RPMI7951 (cell line): ENCODE measurements at regions not wholly inside any gene's neighbourhood (a gene's known extent, or its start where the extent isn't known, plus 50 kb on each side); places are given as distances from the start of the nearest gene placed in this dataset.
A peak's percentile ranks its signal among the peaks of the same experiment; 100 is the strongest.
"Not testable (repeated sequence)": the region's sequence is repeated elsewhere in the genome, so short reads cannot be mapped to it uniquely, and the experiment has no call there.

Source experiments
- DNase-seq: peaks from one replicate; pipeline ENCODE4 v3.0.0-alpha.2; 2012; ENCODE audit warnings: low read depth

GRCh38 chr16:26981266-26981938, 85.3 kb upstream of the C16orf82 start:
- DNase-seq: peak; percentile 77

DNA sequence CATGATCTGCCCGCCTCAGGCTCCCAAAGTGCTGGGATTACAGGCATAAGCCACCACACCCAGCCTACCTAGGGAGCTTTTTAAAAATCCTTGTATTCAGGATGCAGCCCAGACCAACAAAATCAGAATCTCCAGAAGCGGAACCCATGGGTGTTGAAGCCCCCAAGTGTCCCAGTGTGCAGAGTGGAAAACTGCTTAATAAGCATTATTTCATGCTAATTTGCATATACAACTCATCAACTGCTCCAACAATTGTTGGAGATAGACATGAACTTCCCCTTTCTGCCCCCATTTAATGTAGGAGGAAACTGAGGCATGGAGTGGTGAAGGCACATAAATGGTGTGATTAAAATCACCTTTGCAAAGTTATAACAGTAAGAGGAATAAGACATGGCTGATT, 84.3 kb upstream of the C16orf82 start:
- no peak for DNase-seq

DNA sequence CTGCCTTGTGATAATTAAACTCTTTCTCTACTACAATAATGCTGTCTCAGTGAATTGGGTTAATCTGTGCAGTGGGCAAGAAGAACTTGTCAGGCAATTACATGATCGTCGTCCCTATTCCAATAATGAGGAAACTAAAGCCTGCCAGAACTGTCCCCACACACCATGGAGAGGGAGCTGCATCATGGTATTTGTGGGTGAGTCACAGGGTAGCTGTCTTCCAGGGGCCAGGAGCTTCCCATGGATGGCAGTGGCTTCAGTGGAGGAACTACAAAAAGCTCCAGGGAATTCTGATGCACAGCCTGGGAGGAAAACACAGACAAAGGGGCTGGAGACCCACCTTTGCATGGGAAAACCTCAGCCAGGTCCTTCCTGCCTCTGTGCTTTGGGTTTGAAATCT, 83.3 kb upstream of the C16orf82 start:
- DNase-seq: peak; percentile 75

DNA sequence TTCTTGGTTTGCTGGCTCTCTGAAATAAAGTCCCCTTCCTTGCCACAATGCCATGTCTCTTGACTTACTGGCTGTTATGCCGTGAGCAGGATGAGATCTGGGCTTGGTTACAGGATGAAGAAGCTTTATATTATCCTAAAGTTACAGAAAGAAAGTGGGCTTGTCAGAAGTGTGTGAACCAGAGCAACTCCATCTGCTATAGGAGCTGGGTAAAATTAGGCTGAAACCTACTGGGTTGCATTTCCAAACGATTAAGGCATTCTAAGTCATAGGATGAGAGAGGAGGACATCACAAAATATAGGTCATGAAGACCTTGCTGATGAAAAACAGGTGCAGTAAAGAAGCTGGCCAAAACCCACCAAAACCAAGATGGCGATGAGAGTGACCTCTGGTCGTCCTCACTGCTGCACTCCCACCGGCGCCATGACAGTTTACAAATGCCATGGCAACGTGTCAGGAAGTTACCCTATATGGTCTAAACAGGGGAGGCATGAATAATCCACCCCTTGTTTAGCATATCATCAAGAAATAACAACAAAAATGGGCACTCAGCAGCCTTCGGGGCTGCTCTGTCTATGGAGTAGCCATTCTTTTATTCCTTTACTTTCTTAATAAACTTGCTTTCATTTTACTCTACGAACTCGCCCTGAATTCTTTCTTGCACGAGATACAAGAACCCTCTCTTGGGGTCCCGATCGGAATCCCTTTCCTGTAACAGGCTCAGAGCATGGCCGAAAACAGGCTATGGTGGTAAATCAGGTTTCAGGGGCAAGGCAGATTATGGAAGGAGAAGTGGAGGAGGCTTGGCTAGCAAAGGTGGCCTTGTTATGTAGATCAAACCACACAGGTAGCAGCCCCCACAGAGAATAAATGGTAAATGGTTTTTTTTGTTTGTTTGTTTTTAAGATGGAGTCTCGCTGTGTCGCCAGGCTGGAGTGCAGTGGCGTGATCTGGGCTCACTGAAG, 81.3 kb upstream of the C16orf82 start:
- DNase-seq: no peak

DNA sequence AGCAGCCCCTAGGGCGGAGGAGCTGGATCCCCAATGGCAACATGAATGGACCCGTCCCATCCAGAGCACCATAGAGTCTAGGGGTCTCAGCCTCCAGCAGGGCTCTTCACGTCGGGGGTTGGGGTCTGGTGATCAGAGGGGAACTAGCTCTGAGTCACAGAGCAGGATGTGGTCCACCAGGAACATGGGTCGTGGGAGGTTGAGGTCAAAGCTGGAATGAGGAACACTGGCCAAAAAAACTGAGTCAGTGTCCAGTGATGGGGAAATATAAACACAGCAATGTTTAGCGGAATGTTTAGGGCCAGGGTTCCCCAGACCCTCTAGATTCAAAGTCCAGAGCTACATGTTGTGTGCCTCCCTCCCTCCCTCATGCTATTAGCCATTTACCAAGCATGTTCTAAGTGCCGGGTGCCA, 79.1 kb upstream of the C16orf82 start:
- peak; percentile 89 for DNase-seq

GRCh38 chr16:26988186-26988585, 78.5 kb upstream of the C16orf82 start:
- DNase-seq: no peak

DNA sequence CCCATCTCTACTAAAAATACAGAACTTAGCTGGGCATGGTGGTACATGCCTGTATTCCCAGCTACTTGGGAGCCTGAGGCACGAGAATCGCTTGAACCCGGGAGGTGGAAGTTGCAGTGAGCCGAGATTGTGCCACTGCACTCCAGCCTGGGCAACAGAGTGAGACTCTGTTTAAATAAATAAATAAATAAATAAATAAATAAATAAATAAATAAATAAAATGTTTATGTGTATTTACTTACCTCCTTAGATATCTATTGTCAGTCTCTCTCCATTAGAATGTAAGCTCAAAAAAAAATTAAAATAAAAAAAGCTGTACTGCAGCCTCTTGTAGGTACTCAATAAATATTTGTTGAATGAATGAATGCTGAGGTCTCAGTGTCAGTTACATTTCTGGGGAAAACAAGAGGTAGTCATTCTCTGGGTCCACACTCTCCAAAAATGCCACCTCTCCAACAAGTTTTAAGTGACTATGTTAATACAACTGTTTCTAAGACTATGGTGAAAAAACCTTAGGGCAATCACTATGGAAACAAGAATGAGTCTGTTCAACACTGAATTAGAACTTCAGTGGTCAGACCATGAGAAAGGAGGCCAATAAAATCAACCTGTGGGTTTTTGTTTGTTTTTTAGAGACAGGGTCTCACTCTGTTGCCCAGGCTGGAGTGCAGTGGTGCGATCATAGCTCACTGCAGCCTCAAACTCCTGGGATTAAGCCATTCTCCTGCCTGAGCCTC, 76.2 kb upstream of the C16orf82 start:
- DNase-seq: not testable (repeated sequence)

DNA sequence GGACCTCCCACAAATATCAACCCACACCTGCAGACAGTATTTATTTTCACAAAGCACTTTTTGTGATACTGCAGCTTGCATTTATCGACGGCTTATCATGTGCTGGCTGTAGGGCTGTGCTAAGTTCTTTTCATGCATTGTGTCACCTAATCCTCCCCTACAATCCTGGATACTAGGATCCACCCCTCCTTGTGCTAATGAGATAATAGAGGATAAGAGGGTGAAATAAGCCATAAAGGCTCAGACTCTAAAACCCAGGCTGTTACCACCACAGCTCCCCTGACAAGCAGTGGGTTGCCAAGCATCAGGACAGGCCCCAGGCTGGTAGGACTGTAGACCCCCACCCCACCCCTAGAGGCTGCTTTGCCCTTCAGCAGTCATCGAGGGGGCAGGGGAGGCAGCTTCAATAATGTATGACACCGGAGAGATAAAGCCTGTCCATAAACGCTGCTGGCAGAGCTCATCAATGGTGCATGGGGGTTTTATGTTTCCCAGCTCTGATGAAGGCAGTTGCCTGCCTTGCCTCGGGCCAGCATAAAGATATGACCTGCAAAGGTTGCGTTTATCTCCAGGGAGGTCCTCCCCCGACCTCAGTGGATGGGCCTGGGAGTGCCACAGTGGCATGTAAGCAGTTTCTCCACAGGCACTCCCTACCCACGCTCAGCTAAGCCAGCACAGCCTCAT, 73.9 kb upstream of the C16orf82 start:
- DNase-seq: no peak

- peak; percentile 47 for DNase-seq
Measured at GRCh38 chr16:26993511-26993910, 73.2 kb upstream of the C16orf82 start.

DNA sequence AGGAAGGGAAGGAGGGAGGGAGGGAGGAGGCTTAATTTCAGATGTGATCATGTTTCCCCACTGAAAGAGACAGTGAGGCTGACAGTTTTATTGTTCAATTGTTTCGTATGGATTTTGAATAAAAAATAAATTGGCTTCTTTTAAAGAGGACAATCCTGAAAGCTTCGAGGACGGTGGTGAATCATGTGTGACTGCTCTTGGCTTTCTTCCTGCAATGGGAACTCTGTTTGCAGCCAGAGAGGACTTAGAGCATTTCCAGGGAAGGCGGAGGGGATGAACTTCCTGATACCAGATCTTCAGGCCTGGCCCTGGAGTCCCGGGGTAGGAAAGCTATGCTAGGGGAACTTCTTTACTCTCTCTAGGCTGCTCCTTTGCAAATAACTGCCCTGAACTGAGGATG, 72.8 kb upstream of the C16orf82 start:
- peak; percentile 63 for DNase-seq

DNA sequence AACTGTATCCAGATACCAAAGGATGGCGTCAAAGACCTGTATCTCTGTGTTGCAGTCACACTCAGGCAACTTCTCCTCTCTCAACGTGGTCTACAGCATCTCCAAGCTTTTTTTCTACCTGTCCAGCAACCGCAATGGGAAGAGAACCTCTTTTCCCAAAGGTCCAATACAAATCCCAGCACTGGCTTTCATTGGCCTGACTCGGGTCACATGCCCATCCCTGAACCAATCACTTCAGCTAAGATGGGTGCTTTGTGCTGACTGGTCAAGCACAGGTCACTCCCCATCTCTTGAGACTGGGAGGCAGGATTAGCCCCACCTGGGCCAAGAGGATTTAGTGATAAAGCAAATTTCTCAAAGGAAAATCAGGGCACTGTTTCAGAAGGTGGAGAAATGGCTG, 71.2 kb upstream of the C16orf82 start:
- no peak for DNase-seq

DNA sequence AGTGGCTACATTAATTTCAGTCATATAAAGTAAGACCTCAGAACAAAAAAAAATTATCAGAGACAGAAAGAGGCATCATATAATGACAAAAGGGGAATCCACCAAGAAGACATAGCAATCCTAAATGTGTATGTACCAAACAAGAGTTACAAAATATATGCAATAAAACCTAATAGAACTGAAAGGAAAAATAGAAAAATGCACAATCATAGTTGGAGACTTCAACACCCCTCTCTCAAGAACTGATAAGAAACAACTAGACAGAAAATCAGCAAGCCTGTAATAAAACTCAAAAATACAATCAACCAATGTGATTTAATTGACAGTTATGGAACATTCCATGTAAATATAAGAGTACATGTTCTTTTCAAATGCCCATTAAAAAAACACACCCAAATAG, 61.3 kb upstream of the C16orf82 start:
- no peak for DNase-seq
